ENCODE measurements at regions not wholly inside any gene's neighbourhood (a gene's known extent, or its start where the extent isn't known, plus 50 kb on each side); places are given as distances from the start of the nearest gene placed in this dataset.

GRCh38 chr1:59183749-59184317 is 113.1 kb upstream of the FGGY start:
- Histone ChIP-seq H3K27ac (no peak overlapping the region), H3K9me3 (ENCODE audit: control insufficient read depth, low read length) (no peaks in the 10 kb centered on the region), H3K4me2 (ENCODE audit: low read length) (no peak overlapping the region), H3K4me3 (ENCODE audit: low read depth, low read length) (no peak overlapping the region), H3K4me1 (no peaks in the 10 kb centered on the region), H3K36me3 (ENCODE audit: control insufficient read depth, insufficient read depth, low read length) (no peaks in the 10 kb centered on the region), H2AFZ (no peak overlapping the region), H3K27me3 (ENCODE audit: control insufficient read depth, insufficient read depth, low read length) (no peaks in the 10 kb centered on the region), H3K9ac (no peak overlapping the region), H3K79me2 (no peaks in the 10 kb centered on the region)
- no peak for TF ChIP-seq CTCF (IDR thresholded peaks at IDR 0.05)

GRCh38 chr1:59184365-59184905 is 112.5 kb upstream of the FGGY start:
- Histone ChIP-seq H3K9me3 (ENCODE audit: control insufficient read depth, low read length) (no peaks in the 10 kb centered on the region), H3K27me3 (ENCODE audit: control insufficient read depth, insufficient read depth, low read length) (no peaks in the 10 kb centered on the region), H3K4me1 (no peaks in the 10 kb centered on the region), H3K4me3 (ENCODE audit: low read depth, low read length) (no peak overlapping the region), H3K79me2 (no peaks in the 10 kb centered on the region), H3K9ac (no peak overlapping the region), H2AFZ (no peak overlapping the region), H3K27ac (no peak overlapping the region), H3K4me2 (ENCODE audit: low read length) (no peak overlapping the region), H3K36me3 (ENCODE audit: control insufficient read depth, insufficient read depth, low read length) (no peaks in the 10 kb centered on the region)
- no peak for TF ChIP-seq CTCF (IDR thresholded peaks at IDR 0.05)

- no peak overlapping the region for H3K27ac ChIP-seq
- H3K4me2 ChIP-seq (ENCODE audit: low read length) = no peak overlapping the region
- H3K27me3 ChIP-seq (ENCODE audit: control insufficient read depth, insufficient read depth, low read length) = no peaks in the 10 kb centered on the region
- TF ChIP-seq CTCF (IDR thresholded peaks at IDR 0.05) = no peak
- no peak overlapping the region for H3K4me3 ChIP-seq (ENCODE audit: low read depth, low read length)
- H3K36me3 ChIP-seq (ENCODE audit: control insufficient read depth, insufficient read depth, low read length) = no peaks in the 10 kb centered on the region
- no peaks in the 10 kb centered on the region for H3K9me3 ChIP-seq (ENCODE audit: control insufficient read depth, low read length)
- H3K4me1 ChIP-seq = no peaks in the 10 kb centered on the region
- no peaks in the 10 kb centered on the region for H3K79me2 ChIP-seq
- no peak overlapping the region for H3K9ac ChIP-seq
- no peak overlapping the region for H2AFZ ChIP-seq
Measured at GRCh38 chr1:59185163-59185860, 111.6 kb upstream of the FGGY start.

GRCh38 chr1:59186656-59187055 is 110.2 kb upstream of the FGGY start:
- Histone ChIP-seq H2AFZ (no peak overlapping the region), H3K36me3 (ENCODE audit: control insufficient read depth, insufficient read depth, low read length) (no peaks in the 10 kb centered on the region), H3K27me3 (ENCODE audit: control insufficient read depth, insufficient read depth, low read length) (no peaks in the 10 kb centered on the region), H3K4me1 (no peaks in the 10 kb centered on the region), H3K79me2 (no peaks in the 10 kb centered on the region), H3K4me3 (ENCODE audit: low read depth, low read length) (no peak overlapping the region), H3K27ac (no peak overlapping the region), H3K9ac (no peak overlapping the region), H3K9me3 (ENCODE audit: control insufficient read depth, low read length) (no peaks in the 10 kb centered on the region), H3K4me2 (ENCODE audit: low read length) (no peak overlapping the region)
- TF ChIP-seq CTCF (IDR thresholded peaks at IDR 0.05) = no peak
